MCF 10A (cell line): ENCODE measurements at regions not wholly inside any gene's neighbourhood (a gene's known extent, or its start where the extent isn't known, plus 50 kb on each side); places are given as distances from the start of the nearest gene placed in this dataset.
A peak's percentile ranks its signal among the peaks of the same experiment; 100 is the strongest.

Experiments used
- BruUV-seq: library from RNA; stranded (reverse); fragments of 400-500 nt; replicated peaks from 2 replicates; lab custom pipeline; 2021; lab: Mats Ljungman, UMichigan
- CTCF ChIA-PET: fragments of 300-600 bp; sonication (Branson Sonifier 250); formaldehyde crosslinking; extraction: SDS; loops from one replicate; lab custom pipeline; 2021; ENCODE audit warnings: antibody characterized with exemption, inconsistent platforms; lab: Yijun Ruan, JAX
- POLR2A ChIA-PET: fragments of 300-600, 350-650 bp; sonication (Branson Sonifier 250); formaldehyde crosslinking; extraction: SDS; loops from one replicate; lab custom pipeline; 2020; ENCODE audit warnings: antibody characterized with exemption, inconsistent platforms; lab: Yijun Ruan, JAX
- DNase-seq: peaks from one replicate; pipeline ENCODE4 v3.0.0-alpha.2; 2018; ENCODE audit not compliant: unreplicated experiment
- H3K27ac Mint-ChIP-seq: one replicate; pipeline ENCODE4 v1.8.0; 2022; ENCODE audit warnings: mild to moderate bottlenecking, low read depth, mixed read lengths; ENCODE audit not compliant: unreplicated experiment
- H3K27me3 Mint-ChIP-seq: one replicate; pipeline ENCODE4 v1.8.0; 2022; ENCODE audit warnings: mixed read lengths; ENCODE audit not compliant: insufficient read depth, unreplicated experiment
- H3K36me3 Mint-ChIP-seq: one replicate; pipeline ENCODE4 v1.8.0; 2022; ENCODE audit warnings: mild to moderate bottlenecking, moderate library complexity, mixed read lengths; ENCODE audit not compliant: insufficient read depth, unreplicated experiment
- H3K4me1 Mint-ChIP-seq: one replicate; pipeline ENCODE4 v1.8.0; 2022; ENCODE audit warnings: mixed read lengths; ENCODE audit not compliant: insufficient read depth, unreplicated experiment
- H3K4me3 Mint-ChIP-seq: one replicate; pipeline ENCODE4 v1.8.0; 2022; ENCODE audit warnings: mild to moderate bottlenecking, moderate library complexity, mixed read lengths; ENCODE audit not compliant: unreplicated experiment
- H3K9me3 Mint-ChIP-seq: one replicate; pipeline ENCODE4 v1.8.0; 2022; ENCODE audit warnings: mixed read lengths; ENCODE audit not compliant: unreplicated experiment
- CTCF ChIP-seq: fragments of 200-600 bp; IDR thresholded peaks from one replicate; pipeline ENCODE4 v1.8.0; 2022; ENCODE audit warnings: antibody characterized with exemption, mild to moderate bottlenecking; ENCODE audit not compliant: unreplicated experiment
- intact Hi-C: fragments of 100-400 bp; cut with micrococcal nuclease; formaldehyde crosslinking; loops from 2 replicates; pipeline ENCODE4 v1.14.1; 2022

DNA sequence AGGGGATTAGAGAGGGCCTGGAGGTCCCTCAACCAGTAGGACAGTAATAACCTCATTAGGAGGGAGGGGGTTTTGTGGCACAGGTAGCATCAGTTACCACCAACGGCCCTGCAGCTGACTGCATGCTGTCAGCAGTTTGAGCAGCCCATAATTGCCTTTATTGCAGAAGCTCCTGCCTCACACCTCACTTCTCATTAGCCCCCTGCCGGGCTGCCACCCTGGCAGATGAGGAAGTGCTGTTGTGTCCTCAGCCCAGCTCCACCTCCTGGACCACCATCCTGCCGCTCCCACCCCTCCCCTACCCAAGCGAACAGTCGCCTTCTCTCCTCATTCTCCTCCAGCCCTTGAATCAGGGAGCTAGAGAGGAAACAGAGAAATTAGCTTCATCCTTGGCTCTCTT lies 237.4 kb downstream of the LMX1A start:
- H3K36me3 Mint-ChIP-seq = no peaks in the 10 kb centered on the region
- H3K4me1 Mint-ChIP-seq = peaks cover 17% of the 10 kb centered on the region
- H3K27me3 Mint-ChIP-seq = peaks cover 46% of the 10 kb centered on the region
- no peak for TF ChIP-seq CTCF
- no peak for DNase-seq
- no peak overlapping the region for H3K4me3 Mint-ChIP-seq
- BruUV-seq = no TSS peak
- intact Hi-C loops = no loop called here
- CTCF ChIA-PET = interaction anchor here (0.5 to 10.9 kb wide), 13 partner anchors 9 to 1312 kb away, joined by 3 to 174 read pairs (median 6); no protein-coding TSS in a partner anchor
- H3K27ac Mint-ChIP-seq = no peak overlapping the region
- POLR2A ChIA-PET = interaction anchor here (0.6 to 0.7 kb wide), 2 partner anchors 19 to 1901 kb away, joined by 3 read pairs; no protein-coding TSS in a partner anchor
- no peaks in the 10 kb centered on the region for H3K9me3 Mint-ChIP-seq

GRCh38 chr1:165117482-165117881 lies 239.0 kb downstream of the LMX1A start:
- Mint-ChIP-seq H3K9me3 (no peaks in the 10 kb centered on the region), H3K27ac (no peak overlapping the region), H3K4me3 (no peak overlapping the region), H3K27me3 (peaks cover 30% of the 10 kb centered on the region), H3K4me1 (peaks cover 17% of the 10 kb centered on the region), H3K36me3 (no peaks in the 10 kb centered on the region)
- no TSS peak for BruUV-seq
- intact Hi-C loops = no loop called here
- POLR2A ChIA-PET = interaction anchor here (0.9 to 1.2 kb wide), 3 partner anchors 247 to 712 kb away, joined by 3 to 5 read pairs (median 4); no protein-coding TSS in a partner anchor
- TF ChIP-seq CTCF = no peak
- DNase-seq = no peak
- CTCF ChIA-PET = interaction anchor here (0.6 to 10.9 kb wide), 11 partner anchors 10 to 278 kb away, joined by 3 to 174 read pairs (median 8); no protein-coding TSS in a partner anchor

- Mint-ChIP-seq H3K4me3 (peak overlapping the region; percentile 24), H3K27ac (peak overlapping the region; percentile 63), H3K36me3 (no peaks in the 10 kb centered on the region), H3K4me1 (peaks cover 17% of the 10 kb centered on the region), H3K9me3 (no peaks in the 10 kb centered on the region), H3K27me3 (peaks cover 26% of the 10 kb centered on the region)
- TF ChIP-seq CTCF = no peak
- ChIA-PET CTCF (interaction anchor here (0.5 to 10.9 kb wide), 22 partner anchors 9 to 1336 kb away, joined by 3 to 174 read pairs (median 4); no protein-coding TSS in a partner anchor), POLR2A (interaction anchor here (0.6 to 1.2 kb wide), 9 partner anchors 12 to 1746 kb away, joined by 3 to 5 read pairs (median 3); no protein-coding TSS in a partner anchor)
- DNase-seq = peak; percentile 96
- no TSS peak for BruUV-seq
- intact Hi-C loops = loop anchor here (1.0 kb wide), 2 partner anchors 13 to 248 kb away; no protein-coding TSS in a partner anchor
Observed at GRCh38 chr1:165116732-165117131, 239.8 kb downstream of the LMX1A start.

- CTCF ChIA-PET = interaction anchor here (0.5 to 10.9 kb wide), 19 partner anchors 8 to 1337 kb away, joined by 3 to 174 read pairs (median 4); no protein-coding TSS in a partner anchor
- BruUV-seq = no TSS peak
- Mint-ChIP-seq H3K36me3 (no peaks in the 10 kb centered on the region), H3K4me1 (peaks cover 17% of the 10 kb centered on the region), H3K4me3 (no peak overlapping the region), H3K27ac (peak overlapping the region; percentile 63), H3K9me3 (no peaks in the 10 kb centered on the region), H3K27me3 (peaks cover 26% of the 10 kb centered on the region)
- no peak for TF ChIP-seq CTCF
- DNase-seq = no peak
- POLR2A ChIA-PET = interaction anchor here (0.9 to 1.2 kb wide), 5 partner anchors 12 to 483 kb away, joined by 3 to 5 read pairs (median 4); no protein-coding TSS in a partner anchor
- intact Hi-C loops = loop anchor here (1.0 kb wide), 2 partner anchors 13 to 248 kb away; no protein-coding TSS in a partner anchor
Observed at GRCh38 chr1:165116171-165116570, 240.3 kb downstream of the LMX1A start.
